SK-N-MC (cell line): ENCODE measurements at regions not wholly inside any gene's neighbourhood (a gene's known extent, or its start where the extent isn't known, plus 50 kb on each side); places are given as distances from the start of the nearest gene placed in this dataset.

Source experiments
- DNase-seq: peaks from one replicate; pipeline ENCODE4 v3.0.0-alpha.2; 2011; ENCODE audit warnings: low read depth, low spot score
- H3K27ac ChIP-seq: fragments of 200-600 bp; sonication (generic); 2 replicates; pipeline ENCODE4 v1.5.1; 2016; ENCODE audit warnings: mixed run types
- H3K36me3 ChIP-seq: fragments of 200-600 bp; sonication (generic); 2 replicates; pipeline ENCODE4 v1.6.1; 2017; ENCODE audit warnings: antibody characterized with exemption, low read length, mixed read lengths; ENCODE audit not compliant: insufficient read depth
- H3K4me3 ChIP-seq: fragments of 200-600 bp; sonication (generic); 2 replicates; pipeline ENCODE4 v1.5.1; 2016
- H3K9ac ChIP-seq: fragments of 200-600 bp; sonication (generic); 2 replicates; pipeline ENCODE4 v1.8.0; 2017; ENCODE audit warnings: mixed run types, mixed read lengths; ENCODE audit not compliant: insufficient read length
- H3K9me3 ChIP-seq: fragments of 200-600 bp; sonication (generic); 2 replicates; pipeline ENCODE4 v1.6.1; 2017; ENCODE audit warnings: low read depth, mild to moderate bottlenecking, antibody characterized with exemption, low read length, moderate library complexity, mixed read lengths
- EZH2 ChIP-seq: fragments of 200-600 bp; sonication (generic); IDR thresholded peaks from one replicate; pipeline ENCODE4 v1.6.1; 2017; ENCODE audit warnings: antibody characterized with exemption
- FOXP2 ChIP-seq: optimal IDR thresholded peaks from 2 replicates; pipeline ENCODE3; 2011; ENCODE audit warnings: mild to moderate bottlenecking, moderate library complexity; ENCODE audit not compliant: insufficient read depth; ENCODE audit errors: extremely low read length, control extremely low read depth
- POLR2AphosphoS5 ChIP-seq: IDR thresholded peaks from 2 replicates; pipeline ENCODE4 v1.6.1; 2012; ENCODE audit warnings: mild to moderate bottlenecking, low read depth, low read length, borderline replicate concordance

DNA sequence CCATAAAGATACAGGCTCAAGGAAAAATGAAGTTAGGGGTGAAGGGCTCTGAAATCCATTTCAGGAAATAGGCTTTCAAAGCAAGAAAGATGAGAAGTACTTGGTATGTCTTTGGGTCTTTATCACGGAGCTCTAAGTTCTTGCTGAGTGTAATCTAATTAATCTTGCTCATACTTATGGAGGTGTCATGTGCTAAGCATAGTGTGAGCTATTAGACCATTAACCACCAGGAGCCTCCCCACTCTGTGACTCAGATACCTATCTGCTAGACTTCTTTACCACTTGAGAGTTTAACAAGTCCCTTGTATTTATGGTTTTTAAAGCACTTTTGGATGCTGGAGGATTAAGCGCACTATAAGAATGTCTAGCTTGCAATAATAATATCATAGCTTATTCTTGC, 678.7 kb downstream of the EPHA4 start:
- no peak overlapping the region for H3K27ac ChIP-seq
- no peak for TF ChIP-seq POLR2AphosphoS5
- no peak for TF ChIP-seq FOXP2
- no peak for TF ChIP-seq EZH2
- DNase-seq, result no peak

DNA sequence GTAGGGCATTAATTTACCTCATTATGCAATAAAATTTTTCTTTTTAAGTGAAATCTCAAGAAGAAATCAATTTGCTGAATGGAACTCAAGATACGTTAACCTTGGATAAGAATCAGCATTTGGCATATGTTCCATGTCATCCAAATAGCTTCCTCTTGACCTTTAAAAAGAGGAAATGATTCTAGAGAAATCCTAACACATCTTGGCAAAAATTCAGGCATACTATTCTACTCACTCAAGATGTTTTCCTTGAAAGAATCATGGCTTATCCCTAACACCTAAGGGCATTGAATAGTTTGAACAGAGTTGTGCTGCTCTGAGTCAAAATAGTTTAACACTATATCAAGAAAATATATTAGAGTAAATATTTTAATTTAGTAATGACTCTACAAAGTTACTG, 678.0 kb downstream of the EPHA4 start:
- Histone ChIP-seq H3K9ac (no peak overlapping the region), H3K4me3 (no peak overlapping the region), H3K27ac (no peak overlapping the region), H3K36me3 (no peaks in the 10 kb centered on the region), H3K9me3 (no peaks in the 10 kb centered on the region)
- no peak for DNase-seq
- TF ChIP-seq FOXP2 (no peak), EZH2 (no peak), POLR2AphosphoS5 (no peak)

More for the DNA sequence above, 678.7 kb downstream of the EPHA4 start:
- Histone ChIP-seq H3K9ac (no peak overlapping the region), H3K9me3 (no peaks in the 10 kb centered on the region), H3K36me3 (no peaks in the 10 kb centered on the region), H3K4me3 (no peak overlapping the region)

DNA sequence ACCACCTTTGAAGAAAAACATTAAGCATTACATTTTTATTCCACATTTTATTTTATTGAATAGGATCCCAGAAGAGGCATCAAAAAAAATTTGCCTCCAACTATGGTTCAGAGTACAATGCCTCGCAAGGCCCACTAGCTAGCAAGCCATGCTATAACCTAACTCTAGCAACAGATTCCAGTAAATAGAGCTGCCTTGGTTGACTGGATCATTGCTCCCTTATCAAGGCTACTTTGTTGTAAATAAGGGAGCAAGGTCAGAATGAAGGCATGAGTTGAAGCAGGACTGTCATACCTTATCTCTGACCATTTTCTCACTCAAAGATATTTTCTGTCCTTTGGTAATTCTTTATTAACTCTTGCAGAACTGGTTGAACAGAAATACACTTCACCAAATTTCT, 672.6 kb downstream of the EPHA4 start:
- DNase-seq, result no peak
- Histone ChIP-seq H3K9me3 (no peaks in the 10 kb centered on the region), H3K4me3 (no peak overlapping the region), H3K36me3 (no peaks in the 10 kb centered on the region), H3K9ac (no peak overlapping the region), H3K27ac (no peak overlapping the region)
- no peak for TF ChIP-seq FOXP2
- TF ChIP-seq EZH2, result no peak
- no peak for TF ChIP-seq POLR2AphosphoS5

DNA sequence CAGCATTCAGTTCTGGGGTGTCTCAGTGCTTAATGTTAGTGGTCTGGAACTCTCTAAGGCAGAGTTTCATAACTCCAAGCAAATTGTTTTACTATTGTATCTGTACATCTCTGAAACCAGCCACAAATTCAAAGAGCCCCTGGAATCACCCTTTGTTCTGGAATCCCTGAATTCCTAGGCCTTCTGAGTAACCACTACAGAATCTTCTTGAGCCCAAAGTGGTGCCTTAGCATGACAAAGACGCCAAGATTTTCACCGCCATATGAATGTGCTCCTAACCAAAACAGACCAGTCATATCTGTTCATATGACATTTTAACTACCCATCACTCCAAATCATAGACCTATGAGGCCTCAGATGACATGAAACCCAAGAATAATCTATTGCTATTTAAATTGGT, 668.1 kb downstream of the EPHA4 start:
- H3K27ac ChIP-seq, result no peak overlapping the region
- no peak overlapping the region for H3K9ac ChIP-seq
- DNase-seq, result no peak
- no peaks in the 10 kb centered on the region for H3K36me3 ChIP-seq
- H3K9me3 ChIP-seq, result no peaks in the 10 kb centered on the region
- TF ChIP-seq POLR2AphosphoS5, result no peak
- TF ChIP-seq FOXP2, result no peak
- no peak for TF ChIP-seq EZH2
- no peak overlapping the region for H3K4me3 ChIP-seq

DNA sequence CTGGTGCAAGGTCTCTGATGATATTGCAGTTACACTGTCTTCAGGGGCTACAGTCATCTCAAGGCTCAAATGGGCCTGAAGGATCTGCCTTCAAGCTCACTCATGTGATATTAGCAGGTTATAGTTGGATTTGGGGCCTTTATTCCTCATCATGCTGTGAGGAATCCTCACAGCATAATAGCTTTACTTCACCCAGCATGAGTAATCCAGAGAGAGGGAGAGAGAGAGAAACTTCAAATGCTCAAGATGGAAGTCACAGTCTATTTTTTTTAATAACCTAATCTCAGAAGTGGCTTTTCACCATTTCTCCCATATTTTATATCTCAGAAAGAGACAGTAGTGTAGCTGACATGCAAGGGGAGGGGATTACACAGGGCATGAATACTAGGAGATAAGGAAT, 658.7 kb downstream of the EPHA4 start:
- Histone ChIP-seq H3K36me3 (no peaks in the 10 kb centered on the region), H3K27ac (no peak overlapping the region), H3K9me3 (no peaks in the 10 kb centered on the region), H3K4me3 (no peak overlapping the region), H3K9ac (no peak overlapping the region)
- TF ChIP-seq EZH2, result no peak
- no peak for TF ChIP-seq FOXP2
- TF ChIP-seq POLR2AphosphoS5, result no peak
- DNase-seq, result no peak

DNA sequence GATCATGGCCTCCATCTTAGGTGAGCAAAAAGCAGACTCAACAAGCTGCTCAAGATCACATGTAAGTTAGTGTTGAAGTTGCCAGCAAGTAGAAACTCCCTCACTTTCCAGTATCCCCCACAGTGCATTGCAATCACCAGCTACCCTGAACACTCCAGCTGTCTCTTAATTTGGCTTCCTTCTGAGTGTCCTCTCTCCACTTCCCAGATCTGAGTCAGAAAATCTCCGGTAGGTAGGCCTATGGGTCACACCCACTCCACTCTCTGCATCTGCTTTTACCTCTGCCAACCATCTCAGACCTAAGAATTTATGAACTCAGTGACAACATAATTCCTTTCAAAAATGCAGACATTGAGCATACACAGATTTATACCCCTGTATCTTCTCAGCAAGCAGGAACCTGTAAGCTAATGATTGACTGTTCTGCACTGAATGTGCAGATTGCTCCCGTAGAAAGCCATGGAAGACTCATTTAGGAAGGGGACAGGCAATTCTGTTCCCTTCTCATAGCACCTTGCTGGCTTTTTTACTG, 656.9 kb downstream of the EPHA4 start:
- Histone ChIP-seq H3K9ac (no peak overlapping the region), H3K9me3 (no peaks in the 10 kb centered on the region), H3K4me3 (no peak overlapping the region), H3K36me3 (no peaks in the 10 kb centered on the region), H3K27ac (no peak overlapping the region)
- DNase-seq, result no peak
- TF ChIP-seq POLR2AphosphoS5 (no peak), FOXP2 (no peak), EZH2 (no peak)

DNA sequence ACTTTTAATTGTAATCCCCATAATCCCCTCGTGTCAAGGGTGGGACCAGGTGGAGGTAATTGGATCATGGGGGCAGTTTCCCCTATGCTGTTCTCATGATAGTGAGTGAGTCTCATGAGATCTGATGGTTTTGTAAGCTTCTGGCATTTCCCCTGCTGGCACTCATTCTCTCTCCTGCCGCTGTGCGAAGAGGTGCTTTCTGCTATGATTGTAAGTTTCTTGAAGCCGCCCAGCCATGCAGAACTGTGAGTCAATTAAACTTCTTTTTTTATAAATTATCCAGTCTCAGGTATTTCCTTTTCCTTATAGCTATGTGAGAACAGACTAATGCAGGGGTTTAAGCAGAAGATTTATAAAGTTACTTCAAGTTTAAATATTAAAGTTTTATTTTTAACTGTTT, 655.2 kb downstream of the EPHA4 start:
- H3K4me3 ChIP-seq, result no peak overlapping the region
- no peak overlapping the region for H3K9ac ChIP-seq
- H3K27ac ChIP-seq, result no peak overlapping the region
- DNase-seq, result no peak
- TF ChIP-seq EZH2 (no peak), FOXP2 (no peak), POLR2AphosphoS5 (no peak)
- H3K9me3 ChIP-seq, result no peaks in the 10 kb centered on the region
- no peaks in the 10 kb centered on the region for H3K36me3 ChIP-seq

DNA sequence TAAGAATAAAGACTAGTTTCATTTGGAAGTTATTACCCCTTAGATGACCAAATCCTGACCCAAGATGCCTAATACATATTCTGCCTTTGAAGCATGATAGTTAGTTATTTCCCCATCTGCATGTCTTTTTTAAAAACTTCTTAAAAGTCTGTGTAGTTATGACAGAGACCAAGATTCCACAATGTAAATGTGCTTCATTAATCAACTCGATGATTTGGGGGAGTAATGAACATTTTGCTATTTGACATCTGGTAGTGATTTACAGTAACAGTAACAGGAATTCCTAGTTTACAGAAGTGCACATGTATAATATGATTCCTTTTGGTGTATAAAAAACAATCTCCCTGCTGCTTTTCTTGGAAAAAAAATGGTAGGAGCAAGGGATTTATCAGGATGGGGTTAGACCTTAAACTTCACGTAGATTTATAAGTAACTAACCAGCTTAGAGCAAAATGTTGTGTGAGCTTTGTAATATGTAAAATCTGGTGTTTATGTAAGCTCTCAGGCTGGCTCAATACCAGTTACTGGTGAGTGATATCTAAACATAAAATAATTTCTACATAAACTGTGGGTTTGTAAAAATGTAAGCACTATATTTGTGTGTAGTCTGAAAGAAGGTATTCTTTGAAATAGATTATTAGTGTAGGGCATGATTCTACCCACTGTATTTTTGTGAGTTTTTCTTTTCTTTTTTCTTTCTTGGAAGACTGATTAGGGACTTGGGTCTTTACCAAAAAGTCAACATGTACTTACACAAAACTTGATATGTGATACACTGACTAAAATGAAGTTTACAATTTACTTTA, 641.6 kb downstream of the EPHA4 start:
- Histone ChIP-seq H3K9me3 (no peaks in the 10 kb centered on the region), H3K36me3 (no peaks in the 10 kb centered on the region), H3K4me3 (no peak overlapping the region), H3K27ac (no peak overlapping the region), H3K9ac (no peak overlapping the region)
- DNase-seq, result no peak
- TF ChIP-seq POLR2AphosphoS5, result no peak
- no peak for TF ChIP-seq EZH2
- TF ChIP-seq FOXP2, result no peak

DNA sequence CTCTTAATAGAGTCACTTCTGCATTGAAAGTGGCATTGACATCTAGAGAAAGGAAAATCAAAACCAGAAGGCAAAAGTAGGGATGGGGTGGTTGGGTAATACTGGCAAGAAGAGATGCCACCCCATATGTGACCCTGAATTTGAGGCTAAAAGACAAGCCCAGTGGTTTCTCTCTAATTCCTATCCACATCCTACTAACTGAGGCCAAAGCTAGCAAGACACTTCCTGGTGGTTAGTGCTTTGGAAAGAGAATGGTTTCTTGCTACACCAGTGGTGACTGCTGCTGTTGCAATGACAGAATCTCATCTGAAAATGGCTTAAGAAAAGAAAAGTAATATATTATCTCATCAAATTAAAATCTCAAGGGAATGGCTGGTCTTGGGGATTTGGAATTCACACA, 640.6 kb downstream of the EPHA4 start:
- TF ChIP-seq FOXP2 (no peak), POLR2AphosphoS5 (no peak), EZH2 (no peak)
- no peak for DNase-seq
- H3K9me3 ChIP-seq, result no peaks in the 10 kb centered on the region
- no peaks in the 10 kb centered on the region for H3K36me3 ChIP-seq
- no peak overlapping the region for H3K4me3 ChIP-seq
- H3K27ac ChIP-seq, result no peak overlapping the region
- H3K9ac ChIP-seq, result no peak overlapping the region

DNA sequence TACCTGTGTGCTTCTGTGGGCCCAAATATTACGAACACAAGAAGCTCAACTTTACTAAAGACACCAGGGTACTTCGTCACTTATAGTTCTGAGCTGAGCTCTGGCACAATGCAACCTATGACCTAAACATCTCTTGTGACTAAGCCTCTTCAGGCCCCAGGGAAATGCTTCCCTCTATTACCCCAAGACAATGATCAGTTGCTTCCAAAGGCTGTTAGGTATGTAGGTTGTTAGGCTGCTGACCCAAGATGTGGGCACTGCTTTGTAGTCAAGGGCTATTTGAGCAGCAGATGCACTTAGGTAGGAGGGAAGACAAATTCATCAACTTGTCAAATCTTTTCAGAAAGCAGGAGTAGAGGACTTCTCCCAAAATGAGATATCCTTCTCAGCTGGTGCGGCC, 640.1 kb downstream of the EPHA4 start:
- Histone ChIP-seq H3K9me3 (no peaks in the 10 kb centered on the region), H3K4me3 (no peak overlapping the region), H3K27ac (no peak overlapping the region), H3K9ac (no peak overlapping the region), H3K36me3 (no peaks in the 10 kb centered on the region)
- TF ChIP-seq FOXP2 (no peak), EZH2 (no peak), POLR2AphosphoS5 (no peak)
- DNase-seq, result no peak
